ENCODE measurements at regions not wholly inside any gene's neighbourhood (a gene's known extent, or its start where the extent isn't known, plus 50 kb on each side); places are given as distances from the start of the nearest gene placed in this dataset.

DNA sequence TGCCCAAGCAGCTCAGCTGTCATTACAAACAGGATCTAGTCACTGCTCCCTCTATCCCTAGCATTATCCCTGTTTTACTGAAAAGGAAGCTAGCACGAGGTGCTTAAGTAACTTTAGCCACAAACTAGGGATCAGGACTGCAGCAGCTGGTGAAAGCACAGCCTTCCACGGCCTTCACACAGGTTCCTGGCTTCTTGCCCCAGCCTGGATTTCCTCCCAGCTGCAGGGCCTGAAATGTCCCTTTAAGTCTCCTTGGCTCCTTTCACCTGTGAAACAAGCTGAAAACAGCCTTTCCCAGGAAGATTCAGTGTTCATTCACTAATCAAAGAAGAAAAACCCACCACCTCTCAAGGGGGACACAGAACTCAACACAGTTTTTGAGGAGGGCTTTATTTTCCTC, 754.5 kb downstream of the DIAPH3 start:
- ATAC-seq, result peak; percentile 61
- TF ChIP-seq ZNF565 (CRISPR knock-in tag; conservative IDR thresholded peaks at IDR 0.05; ENCODE audit: low read depth) (no peak), ZFP30 (CRISPR knock-in tag; IDR thresholded peaks at IDR 0.05) (no peak), CSDC2 (CRISPR knock-in tag; IDR thresholded peaks at IDR 0.05) (no peak), BACH2 (CRISPR knock-in tag; IDR thresholded peaks at IDR 0.05; ENCODE audit: borderline replicate concordance) (no peak), ISL1 (CRISPR knock-in tag; IDR thresholded peaks at IDR 0.05) (no peak), ESRRG (CRISPR knock-in tag; IDR thresholded peaks at IDR 0.05) (no peak), RARB (CRISPR knock-in tag; IDR thresholded peaks at IDR 0.05) (no peak), SNAI2 (CRISPR knock-in tag; IDR thresholded peaks at IDR 0.05) (no peak), TOX (CRISPR knock-in tag; IDR thresholded peaks at IDR 0.05; ENCODE audit: borderline replicate concordance) (no peak), PPARA (CRISPR knock-in tag; IDR thresholded peaks at IDR 0.05; ENCODE audit: borderline replicate concordance) (no peak), ARNTL (CRISPR knock-in tag; IDR thresholded peaks at IDR 0.05; ENCODE audit: borderline replicate concordance, low read depth) (no peak), TCF4 (CRISPR knock-in tag; IDR thresholded peaks at IDR 0.05; ENCODE audit: borderline replicate concordance) (no peak), ZNF70 (CRISPR knock-in tag; IDR thresholded peaks at IDR 0.05) (no peak)
- TF ChIP-seq, protein P1, sequence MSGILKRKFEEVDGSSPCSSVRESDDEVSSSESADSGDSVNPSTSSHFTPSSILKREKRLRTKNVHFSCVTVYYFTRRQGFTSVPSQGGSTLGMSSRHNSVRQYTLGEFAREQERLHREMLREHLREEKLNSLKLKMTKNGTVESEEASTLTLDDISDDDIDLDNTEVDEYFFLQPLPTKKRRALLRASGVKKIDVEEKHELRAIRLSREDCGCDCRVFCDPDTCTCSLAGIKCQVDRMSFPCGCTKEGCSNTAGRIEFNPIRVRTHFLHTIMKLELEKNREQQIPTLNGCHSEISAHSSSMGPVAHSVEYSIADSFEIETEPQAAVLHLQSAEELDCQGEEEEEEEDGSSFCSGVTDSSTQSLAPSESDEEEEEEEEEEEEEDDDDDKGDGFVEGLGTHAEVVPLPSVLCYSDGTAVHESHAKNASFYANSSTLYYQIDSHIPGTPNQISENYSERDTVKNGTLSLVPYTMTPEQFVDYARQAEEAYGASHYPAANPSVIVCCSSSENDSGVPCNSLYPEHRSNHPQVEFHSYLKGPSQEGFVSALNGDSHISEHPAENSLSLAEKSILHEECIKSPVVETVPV (CRISPR knock-in tag; IDR thresholded peaks at IDR 0.05), result no peak
- TF ChIP-seq, protein P2, sequence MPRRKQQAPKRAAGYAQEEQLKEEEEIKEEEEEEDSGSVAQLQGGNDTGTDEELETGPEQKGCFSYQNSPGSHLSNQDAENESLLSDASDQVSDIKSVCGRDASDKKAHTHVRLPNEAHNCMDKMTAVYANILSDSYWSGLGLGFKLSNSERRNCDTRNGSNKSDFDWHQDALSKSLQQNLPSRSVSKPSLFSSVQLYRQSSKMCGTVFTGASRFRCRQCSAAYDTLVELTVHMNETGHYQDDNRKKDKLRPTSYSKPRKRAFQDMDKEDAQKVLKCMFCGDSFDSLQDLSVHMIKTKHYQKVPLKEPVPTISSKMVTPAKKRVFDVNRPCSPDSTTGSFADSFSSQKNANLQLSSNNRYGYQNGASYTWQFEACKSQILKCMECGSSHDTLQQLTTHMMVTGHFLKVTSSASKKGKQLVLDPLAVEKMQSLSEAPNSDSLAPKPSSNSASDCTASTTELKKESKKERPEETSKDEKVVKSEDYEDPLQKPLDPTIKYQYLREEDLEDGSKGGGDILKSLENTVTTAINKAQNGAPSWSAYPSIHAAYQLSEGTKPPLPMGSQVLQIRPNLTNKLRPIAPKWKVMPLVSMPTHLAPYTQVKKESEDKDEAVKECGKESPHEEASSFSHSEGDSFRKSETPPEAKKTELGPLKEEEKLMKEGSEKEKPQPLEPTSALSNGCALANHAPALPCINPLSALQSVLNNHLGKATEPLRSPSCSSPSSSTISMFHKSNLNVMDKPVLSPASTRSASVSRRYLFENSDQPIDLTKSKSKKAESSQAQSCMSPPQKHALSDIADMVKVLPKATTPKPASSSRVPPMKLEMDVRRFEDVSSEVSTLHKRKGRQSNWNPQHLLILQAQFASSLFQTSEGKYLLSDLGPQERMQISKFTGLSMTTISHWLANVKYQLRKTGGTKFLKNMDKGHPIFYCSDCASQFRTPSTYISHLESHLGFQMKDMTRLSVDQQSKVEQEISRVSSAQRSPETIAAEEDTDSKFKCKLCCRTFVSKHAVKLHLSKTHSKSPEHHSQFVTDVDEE (CRISPR knock-in tag; IDR thresholded peaks at IDR 0.05), result no peak

DNA sequence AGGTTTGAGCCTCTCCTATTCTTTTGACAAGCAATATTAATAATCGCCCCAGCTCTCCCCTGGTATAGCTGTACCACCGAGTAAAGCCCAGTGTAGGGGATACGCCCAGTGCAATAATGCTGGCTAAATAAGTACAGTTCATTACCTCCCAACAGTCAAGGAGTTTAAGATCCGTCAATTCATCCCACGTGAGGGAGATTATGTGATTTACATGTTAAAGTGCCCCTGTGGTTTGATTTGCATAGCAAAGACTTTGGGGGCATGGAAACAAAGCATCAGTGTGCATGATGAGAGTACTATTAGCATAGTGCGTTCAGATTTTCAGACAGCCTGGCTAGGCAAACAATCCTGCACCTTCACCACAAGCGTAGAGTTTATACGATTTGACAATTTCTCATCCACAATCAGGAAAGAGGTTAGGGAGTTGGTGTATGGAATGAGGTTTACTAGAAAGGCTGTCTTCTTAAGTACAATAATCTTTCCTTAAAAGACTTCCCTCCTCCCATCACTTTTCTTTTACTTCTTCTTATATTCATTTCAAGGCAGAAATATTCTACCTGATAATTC, 754.0 kb downstream of the DIAPH3 start:
- no peak for ATAC-seq
- TF ChIP-seq ZNF70 (CRISPR knock-in tag; IDR thresholded peaks at IDR 0.05) (no peak), ZNF8 (CRISPR knock-in tag; IDR thresholded peaks at IDR 0.05) (no peak), TCF4 (CRISPR knock-in tag; IDR thresholded peaks at IDR 0.05; ENCODE audit: borderline replicate concordance) (no peak), RARB (CRISPR knock-in tag; IDR thresholded peaks at IDR 0.05) (no peak), ZNF565 (CRISPR knock-in tag; conservative IDR thresholded peaks at IDR 0.05; ENCODE audit: low read depth) (no peak), ARNTL (CRISPR knock-in tag; IDR thresholded peaks at IDR 0.05; ENCODE audit: borderline replicate concordance, low read depth) (no peak), ESRRG (CRISPR knock-in tag; IDR thresholded peaks at IDR 0.05) (no peak), PPARA (CRISPR knock-in tag; IDR thresholded peaks at IDR 0.05; ENCODE audit: borderline replicate concordance) (no peak), BACH2 (CRISPR knock-in tag; IDR thresholded peaks at IDR 0.05; ENCODE audit: borderline replicate concordance) (no peak), SNAI2 (CRISPR knock-in tag; IDR thresholded peaks at IDR 0.05) (no peak)
- TF ChIP-seq, protein P3, sequence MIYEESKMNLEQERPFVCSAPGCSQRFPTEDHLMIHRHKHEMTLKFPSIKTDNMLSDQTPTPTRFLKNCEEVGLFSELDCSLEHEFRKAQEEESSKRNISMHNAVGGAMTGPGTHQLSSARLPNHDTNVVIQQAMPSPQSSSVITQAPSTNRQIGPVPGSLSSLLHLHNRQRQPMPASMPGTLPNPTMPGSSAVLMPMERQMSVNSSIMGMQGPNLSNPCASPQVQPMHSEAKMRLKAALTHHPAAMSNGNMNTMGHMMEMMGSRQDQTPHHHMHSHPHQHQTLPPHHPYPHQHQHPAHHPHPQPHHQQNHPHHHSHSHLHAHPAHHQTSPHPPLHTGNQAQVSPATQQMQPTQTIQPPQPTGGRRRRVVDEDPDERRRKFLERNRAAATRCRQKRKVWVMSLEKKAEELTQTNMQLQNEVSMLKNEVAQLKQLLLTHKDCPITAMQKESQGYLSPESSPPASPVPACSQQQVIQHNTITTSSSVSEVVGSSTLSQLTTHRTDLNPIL (CRISPR knock-in tag; IDR thresholded peaks at IDR 0.05; ENCODE audit: low read depth), result no peak

DNA sequence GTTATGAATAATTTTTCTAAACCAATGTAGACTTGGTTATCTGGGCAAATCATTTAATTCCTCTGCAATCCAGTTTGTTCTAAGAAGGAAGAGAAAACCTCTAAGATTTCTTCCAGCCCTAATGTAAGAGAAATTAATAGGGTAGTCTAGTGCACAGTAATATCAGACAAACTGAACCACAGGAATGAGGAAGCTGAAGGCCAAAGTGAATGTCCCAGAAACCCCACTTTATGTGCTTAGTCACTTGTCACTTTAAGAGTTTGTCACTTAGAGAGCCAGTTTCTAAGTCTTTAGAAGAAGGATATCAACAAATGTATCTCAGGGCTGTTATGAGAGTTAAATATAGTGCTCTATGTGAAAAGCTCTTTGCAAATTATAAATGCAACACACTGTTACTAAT, 750.6 kb downstream of the DIAPH3 start:
- TF ChIP-seq TOX (CRISPR knock-in tag; IDR thresholded peaks at IDR 0.05; ENCODE audit: borderline replicate concordance) (no peak), ARNTL (CRISPR knock-in tag; IDR thresholded peaks at IDR 0.05; ENCODE audit: borderline replicate concordance, low read depth) (no peak), ZFP3 (CRISPR knock-in tag; IDR thresholded peaks at IDR 0.05) (no peak), ZC3H10 (CRISPR knock-in tag; IDR thresholded peaks at IDR 0.05) (no peak), ZNF565 (CRISPR knock-in tag; conservative IDR thresholded peaks at IDR 0.05; ENCODE audit: low read depth) (no peak), TCF4 (CRISPR knock-in tag; IDR thresholded peaks at IDR 0.05; ENCODE audit: borderline replicate concordance) (no peak), BACH2 (CRISPR knock-in tag; IDR thresholded peaks at IDR 0.05; ENCODE audit: borderline replicate concordance) (no peak), ISL1 (CRISPR knock-in tag; IDR thresholded peaks at IDR 0.05) (no peak), ESRRG (CRISPR knock-in tag; IDR thresholded peaks at IDR 0.05) (no peak), CSDC2 (CRISPR knock-in tag; IDR thresholded peaks at IDR 0.05) (no peak)
- TF ChIP-seq, protein P1 (CRISPR knock-in tag; IDR thresholded peaks at IDR 0.05), result no peak
- TF ChIP-seq, protein P4, sequence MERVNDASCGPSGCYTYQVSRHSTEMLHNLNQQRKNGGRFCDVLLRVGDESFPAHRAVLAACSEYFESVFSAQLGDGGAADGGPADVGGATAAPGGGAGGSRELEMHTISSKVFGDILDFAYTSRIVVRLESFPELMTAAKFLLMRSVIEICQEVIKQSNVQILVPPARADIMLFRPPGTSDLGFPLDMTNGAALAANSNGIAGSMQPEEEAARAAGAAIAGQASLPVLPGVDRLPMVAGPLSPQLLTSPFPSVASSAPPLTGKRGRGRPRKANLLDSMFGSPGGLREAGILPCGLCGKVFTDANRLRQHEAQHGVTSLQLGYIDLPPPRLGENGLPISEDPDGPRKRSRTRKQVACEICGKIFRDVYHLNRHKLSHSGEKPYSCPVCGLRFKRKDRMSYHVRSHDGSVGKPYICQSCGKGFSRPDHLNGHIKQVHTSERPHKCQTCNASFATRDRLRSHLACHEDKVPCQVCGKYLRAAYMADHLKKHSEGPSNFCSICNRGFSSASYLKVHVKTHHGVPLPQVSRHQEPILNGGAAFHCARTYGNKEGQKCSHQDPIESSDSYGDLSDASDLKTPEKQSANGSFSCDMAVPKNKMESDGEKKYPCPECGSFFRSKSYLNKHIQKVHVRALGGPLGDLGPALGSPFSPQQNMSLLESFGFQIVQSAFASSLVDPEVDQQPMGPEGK (CRISPR knock-in tag; IDR thresholded peaks at IDR 0.05; ENCODE audit: borderline replicate concordance), result no peak
- TF ChIP-seq, protein P2 (CRISPR knock-in tag; IDR thresholded peaks at IDR 0.05), result no peak
- peak; percentile 46; the same call in 2 of the 3 replicates for ATAC-seq

Data from SK-N-SH treated with all-trans-retinoic acid at 6 μM for 48 hours (cell line).